GM21737 (cell line): ENCODE measurements at regions not wholly inside any gene's neighbourhood (a gene's known extent, or its start where the extent isn't known, plus 50 kb on each side); places are given as distances from the start of the nearest gene placed in this dataset.
"Not testable (repeated sequence)": the region's sequence is repeated elsewhere in the genome, so short reads cannot be mapped to it uniquely, and the experiment has no call there.

Experiments
- ATAC-seq: cut with Tn5 transposase; IDR thresholded peaks from one replicate; pipeline ENCODE4 v1.9.1; 2021; ENCODE audit warnings: mild to moderate bottlenecking, moderate library complexity; ENCODE audit not compliant: unreplicated experiment

GRCh38 chr18:42378854-42379253 lies 423.8 kb downstream of the PIK3C3 start:
- not testable (repeated sequence) for ATAC-seq

GRCh38 chr18:42381236-42381635 lies 426.2 kb downstream of the PIK3C3 start:
- not testable (repeated sequence) for ATAC-seq

- no peak for ATAC-seq
These were observed 437.4 kb downstream of the PIK3C3 start for GRCh38 chr18:42392416-42392815.

GRCh38 chr18:42392926-42393325 lies 437.9 kb downstream of the PIK3C3 start:
- ATAC-seq = no peak

- ATAC-seq = no peak
These were observed 439.2 kb downstream of the PIK3C3 start for GRCh38 chr18:42394238-42394637.

GRCh38 chr18:42401131-42401673 lies 446.2 kb downstream of the PIK3C3 start:
- no peak for ATAC-seq

GRCh38 chr18:42404151-42404550 lies 449.1 kb downstream of the PIK3C3 start:
- ATAC-seq = no peak

- ATAC-seq = no peak
These were observed 454.0 kb downstream of the PIK3C3 start for GRCh38 chr18:42409005-42409404.

- ATAC-seq = no peak
These were observed 457.2 kb downstream of the PIK3C3 start for GRCh38 chr18:42412281-42412680.

GRCh38 chr18:42412896-42413295 lies 457.9 kb downstream of the PIK3C3 start:
- ATAC-seq = no peak

GRCh38 chr18:42413870-42414269 lies 458.8 kb downstream of the PIK3C3 start:
- ATAC-seq = no peak

GRCh38 chr18:42414756-42415454 lies 459.9 kb downstream of the PIK3C3 start:
- ATAC-seq = no peak

- no peak for ATAC-seq
These were observed 462.2 kb downstream of the PIK3C3 start for GRCh38 chr18:42417189-42417588.

- ATAC-seq = no peak
These were observed 463.1 kb downstream of the PIK3C3 start for GRCh38 chr18:42418121-42418520.

- no peak for ATAC-seq
These were observed 470.0 kb downstream of the PIK3C3 start for GRCh38 chr18:42425025-42425424.

- no peak for ATAC-seq
These were observed 471.5 kb downstream of the PIK3C3 start for GRCh38 chr18:42426496-42427015.

- no peak for ATAC-seq
These were observed 474.2 kb downstream of the PIK3C3 start for GRCh38 chr18:42429196-42429595.

GRCh38 chr18:42436222-42436765 lies 481.3 kb downstream of the PIK3C3 start:
- no peak for ATAC-seq

GRCh38 chr18:42437001-42437400 lies 482.0 kb downstream of the PIK3C3 start:
- ATAC-seq = no peak

- ATAC-seq = no peak
These were observed 482.6 kb downstream of the PIK3C3 start for GRCh38 chr18:42437646-42438045.

GRCh38 chr18:42442656-42443055 lies 487.6 kb downstream of the PIK3C3 start:
- no peak for ATAC-seq

GRCh38 chr18:42444349-42444748 lies 489.3 kb downstream of the PIK3C3 start:
- no peak for ATAC-seq
